GM19467 (cell line): ENCODE measurements at regions not wholly inside any gene's neighbourhood (a gene's known extent, or its start where the extent isn't known, plus 50 kb on each side); places are given as distances from the start of the nearest gene placed in this dataset.

Source experiments
- ATAC-seq: cut with Tn5 transposase; IDR thresholded peaks from one replicate; pipeline ENCODE4 v1.9.1; 2021; ENCODE audit warnings: mild to moderate bottlenecking, moderate library complexity; ENCODE audit not compliant: unreplicated experiment

GRCh38 chr2:23132823-23133595, 252.0 kb upstream of the KLHL29 start:
- ATAC-seq = no peak

- ATAC-seq = no peak
These were observed 250.3 kb upstream of the KLHL29 start for GRCh38 chr2:23134726-23135125.

DNA sequence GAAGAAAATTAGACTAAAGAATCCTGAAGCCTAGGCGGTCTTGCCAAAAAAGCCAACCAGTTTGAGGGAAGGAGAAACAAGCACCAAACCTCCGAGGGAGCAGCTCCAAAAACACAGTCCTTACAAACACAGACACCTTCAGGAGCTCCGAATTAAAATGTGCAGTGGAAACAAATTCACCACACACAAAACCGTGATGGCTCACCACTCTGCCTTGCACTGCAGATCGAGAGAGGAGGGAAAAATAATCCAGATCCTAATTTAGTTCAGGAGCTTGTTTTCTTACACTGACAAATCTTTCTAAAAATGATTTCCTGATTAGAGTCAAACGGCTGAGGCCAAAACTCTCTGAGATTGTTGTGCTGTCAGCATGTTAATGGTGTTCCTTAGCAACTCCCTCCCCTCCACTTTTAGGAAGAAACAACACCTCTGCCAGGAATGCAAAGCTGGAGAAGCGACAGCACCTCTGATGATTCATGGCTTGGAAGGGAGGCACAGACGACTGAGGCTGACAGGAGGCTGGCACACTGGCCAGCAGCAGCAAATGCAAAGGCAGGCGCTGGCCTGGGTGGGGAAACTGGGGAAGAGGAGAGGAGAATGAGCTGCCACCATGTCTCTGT, 249.4 kb upstream of the KLHL29 start:
- ATAC-seq = no peak

DNA sequence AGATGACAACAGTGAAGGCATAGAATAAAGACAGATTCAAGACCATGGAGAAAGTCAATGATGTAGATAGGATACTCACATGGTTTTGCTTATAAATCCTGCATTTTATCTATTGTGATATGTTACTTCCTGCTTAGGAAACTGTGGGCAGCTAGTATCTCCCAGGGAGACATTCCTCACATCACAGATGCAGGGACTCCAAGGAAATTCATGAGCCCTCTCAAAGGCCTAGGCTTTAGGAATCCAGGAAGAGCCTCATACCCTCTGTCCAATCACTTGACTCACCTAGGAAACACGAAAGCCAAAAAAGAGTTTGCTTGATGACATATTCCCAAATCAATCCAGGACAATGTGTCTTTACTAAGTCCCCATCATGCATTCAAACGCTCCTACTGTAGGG, 247.8 kb upstream of the KLHL29 start:
- no peak for ATAC-seq

DNA sequence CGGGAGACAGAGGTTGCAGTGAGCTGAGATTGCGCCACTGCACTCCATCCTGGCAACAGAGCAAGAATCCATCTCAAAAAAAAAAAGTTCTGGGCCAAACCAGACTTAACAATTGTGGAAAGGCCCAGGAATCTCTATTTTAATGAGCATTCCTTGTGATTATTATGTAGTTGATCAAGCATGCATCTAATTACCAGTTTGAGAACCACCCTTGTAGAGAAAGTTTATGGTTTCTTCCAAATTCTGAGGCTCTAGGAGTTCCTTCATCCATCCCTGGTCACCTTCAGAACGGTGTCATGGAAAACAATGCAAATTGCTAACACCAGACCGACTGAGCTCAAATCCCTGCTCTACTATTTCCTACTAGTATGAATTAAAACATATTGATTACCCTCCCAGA, 246.3 kb upstream of the KLHL29 start:
- ATAC-seq = no peak

DNA sequence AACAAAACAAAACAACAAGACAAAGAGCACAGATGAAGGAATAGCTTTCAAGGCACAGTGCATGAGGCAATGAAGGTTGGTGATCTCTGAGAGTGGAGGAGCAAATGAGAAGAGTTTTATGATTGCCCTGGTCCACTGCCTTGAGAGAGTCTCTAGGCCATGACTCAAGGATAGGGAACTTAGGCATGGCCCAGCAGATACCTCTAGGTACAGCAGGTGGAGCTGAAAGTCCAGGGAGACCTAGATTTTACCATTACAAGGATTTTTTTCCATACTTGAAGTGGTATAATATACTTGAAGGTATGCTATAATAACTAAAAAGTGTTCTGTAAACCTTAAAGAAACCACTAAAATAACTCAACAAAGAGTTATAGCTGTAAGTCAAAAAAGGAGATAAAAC, 239.5 kb upstream of the KLHL29 start:
- ATAC-seq = no peak

- ATAC-seq = no peak
These were observed 239.0 kb upstream of the KLHL29 start for GRCh38 chr2:23146011-23146410.

- ATAC-seq = no peak
These were observed 236.6 kb upstream of the KLHL29 start for GRCh38 chr2:23148342-23148741.

DNA sequence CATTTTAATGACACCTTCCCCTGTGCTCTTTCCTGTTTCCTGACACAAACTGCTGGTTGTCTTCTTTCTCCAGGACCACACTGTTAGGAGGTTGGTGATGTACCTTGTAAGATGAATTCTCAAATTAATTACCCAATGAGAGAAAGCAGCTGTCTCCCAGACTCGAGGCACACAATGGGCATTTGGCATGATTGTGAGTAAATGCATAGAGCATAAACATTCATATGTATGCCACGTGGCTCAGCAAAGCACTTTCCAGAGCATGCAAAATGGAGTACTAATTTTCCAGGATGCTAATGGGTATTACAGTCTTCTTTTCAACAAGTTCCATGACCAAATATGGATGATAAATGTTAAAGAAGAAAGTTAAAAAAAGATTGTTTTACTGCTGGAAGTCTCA, 235.2 kb upstream of the KLHL29 start:
- ATAC-seq = no peak

DNA sequence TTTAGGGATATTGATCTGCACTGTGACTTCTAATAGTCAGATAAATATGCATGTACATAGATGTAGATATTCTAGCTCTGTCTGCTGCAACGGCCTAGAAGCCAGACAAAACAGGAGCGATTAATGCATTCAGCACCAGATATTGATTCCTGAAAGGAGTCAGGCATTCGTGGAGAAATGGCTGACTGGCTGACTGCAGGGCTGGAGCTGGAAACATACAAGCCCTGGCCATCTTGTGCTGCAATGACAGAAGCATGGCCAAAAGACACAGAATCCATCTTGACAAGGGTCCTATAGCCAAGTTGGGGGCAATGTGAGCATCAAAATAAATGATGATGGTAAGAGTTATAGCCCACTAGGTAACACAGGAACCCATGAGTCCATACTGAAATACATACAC, 231.5 kb upstream of the KLHL29 start:
- ATAC-seq = no peak

DNA sequence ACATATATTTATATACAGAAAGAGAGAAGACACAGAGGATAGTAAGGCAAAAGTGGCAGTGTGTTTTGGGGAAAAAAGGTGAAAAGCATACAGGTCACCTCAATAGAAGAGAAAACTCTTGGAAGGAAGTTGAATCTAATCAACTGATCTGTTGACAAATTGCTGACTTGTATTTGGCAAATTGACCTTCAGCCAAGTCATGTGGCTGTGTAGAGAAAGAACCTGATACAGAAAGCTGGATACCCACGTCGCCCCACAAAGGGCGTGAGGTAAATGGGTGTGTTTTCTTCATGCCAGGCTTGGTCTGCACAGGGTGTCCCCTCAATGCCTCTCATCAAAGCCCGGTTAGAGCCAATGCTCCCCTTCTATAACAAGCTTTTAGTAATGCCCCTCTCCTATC, 230.0 kb upstream of the KLHL29 start:
- ATAC-seq = no peak

DNA sequence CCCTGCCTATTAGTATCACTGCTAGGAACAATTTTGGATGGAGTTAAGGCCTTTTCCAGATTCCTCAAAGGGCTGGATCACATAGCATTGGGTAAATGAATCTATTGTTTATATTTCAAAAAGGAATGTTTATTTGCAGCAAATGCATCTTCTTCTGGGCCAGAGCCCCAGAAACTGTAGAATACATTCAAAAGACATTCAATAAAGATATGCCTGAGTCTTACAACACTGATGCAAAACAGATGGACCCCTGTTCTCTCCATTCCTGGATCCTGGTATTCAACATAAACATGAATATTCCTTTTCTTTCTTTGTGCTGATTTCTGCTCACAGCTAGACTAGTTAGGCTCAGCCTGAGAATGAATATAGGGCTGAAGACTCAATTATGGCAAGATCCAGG, 227.2 kb upstream of the KLHL29 start:
- no peak for ATAC-seq

DNA sequence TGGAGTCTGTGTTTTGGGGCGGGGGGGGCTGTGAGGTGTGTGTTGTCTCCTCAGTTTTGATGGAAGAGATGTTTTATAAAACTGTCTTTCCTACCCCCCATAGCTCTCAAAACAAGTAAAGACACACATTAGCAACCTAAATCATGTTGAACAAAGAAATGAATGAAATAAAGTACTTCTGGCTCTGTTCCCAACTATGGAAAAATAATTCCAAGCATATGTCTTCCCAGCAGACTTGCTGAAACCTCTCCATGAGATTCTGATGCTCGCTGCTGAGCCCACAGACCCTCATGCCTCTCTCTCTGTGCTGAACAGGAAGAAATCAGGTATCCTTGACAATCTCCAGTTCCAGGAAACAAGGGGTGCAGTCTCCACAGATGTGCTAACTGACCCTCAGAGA, 226.7 kb upstream of the KLHL29 start:
- no peak for ATAC-seq

DNA sequence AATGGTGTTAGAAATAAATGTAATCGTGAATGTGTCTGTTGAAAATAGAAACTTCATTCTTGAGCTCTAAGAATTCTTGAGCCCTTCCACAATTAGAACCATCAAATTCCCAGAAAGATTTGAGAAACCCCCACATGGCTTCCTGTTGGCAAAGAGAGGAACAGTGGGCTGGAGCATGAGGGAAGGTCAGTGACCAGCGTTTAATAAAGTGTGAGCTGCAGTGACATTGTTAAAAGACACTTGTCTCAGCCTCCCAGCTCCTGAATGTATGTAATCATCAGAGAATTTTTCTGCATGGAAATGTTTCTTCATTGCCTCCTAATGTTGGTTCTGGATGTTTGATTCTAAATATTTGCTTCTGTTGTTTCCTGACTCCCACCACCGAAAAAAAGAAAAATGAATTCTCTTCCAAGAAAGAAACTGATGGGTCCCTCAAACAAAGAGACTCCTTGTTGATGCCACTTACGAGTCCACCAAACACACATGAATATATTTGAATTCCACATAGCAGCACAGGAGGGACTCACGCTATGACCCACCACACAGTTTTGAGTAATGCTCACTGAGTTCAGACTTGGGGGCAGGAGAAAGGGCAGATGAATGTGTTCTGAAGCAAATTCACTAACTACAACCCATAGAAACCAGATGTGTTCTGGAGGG, 225.1 kb upstream of the KLHL29 start:
- ATAC-seq = no peak

GRCh38 chr2:23164173-23164572, 220.8 kb upstream of the KLHL29 start:
- ATAC-seq = no peak

DNA sequence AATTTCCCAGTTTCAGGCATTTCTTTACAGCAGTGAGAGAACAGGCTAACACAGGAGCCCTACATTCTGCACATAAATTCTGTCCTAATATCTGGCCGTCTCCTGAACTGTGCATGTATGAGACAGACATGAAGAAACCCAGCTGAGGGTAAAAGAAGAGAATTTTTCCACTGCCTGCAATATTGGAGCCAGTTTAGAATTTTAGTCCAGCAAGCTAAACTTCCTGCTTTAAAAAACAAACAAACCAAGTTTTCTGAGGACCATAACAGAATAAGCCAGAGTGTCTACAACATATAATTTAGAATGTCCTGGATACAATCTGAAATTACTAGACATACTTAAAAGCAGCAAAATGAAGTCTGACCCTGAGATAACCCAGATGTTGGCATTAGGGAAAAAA, 215.1 kb upstream of the KLHL29 start:
- no peak for ATAC-seq

GRCh38 chr2:23171108-23171507, 213.9 kb upstream of the KLHL29 start:
- no peak for ATAC-seq

GRCh38 chr2:23178396-23178795, 206.6 kb upstream of the KLHL29 start:
- no peak for ATAC-seq

DNA sequence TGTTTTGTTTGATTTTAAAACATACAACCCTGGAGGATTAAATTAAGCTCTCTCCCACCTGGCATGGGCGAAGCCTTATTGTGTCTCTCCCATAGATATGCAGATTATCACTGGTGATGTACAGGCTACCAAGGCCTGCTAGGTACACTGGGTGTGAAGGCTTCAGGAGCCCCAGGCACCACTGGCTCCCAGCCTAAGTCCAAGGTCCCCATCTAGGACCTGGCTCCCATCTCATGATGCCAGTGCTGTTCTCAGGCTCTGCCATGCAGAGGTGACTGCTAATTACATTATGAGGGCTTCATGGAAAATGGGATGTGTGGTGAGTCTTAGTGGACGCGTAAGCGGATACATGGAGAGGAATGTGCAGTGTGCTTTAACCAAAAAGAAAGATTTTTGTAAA, 201.2 kb upstream of the KLHL29 start:
- ATAC-seq = no peak

DNA sequence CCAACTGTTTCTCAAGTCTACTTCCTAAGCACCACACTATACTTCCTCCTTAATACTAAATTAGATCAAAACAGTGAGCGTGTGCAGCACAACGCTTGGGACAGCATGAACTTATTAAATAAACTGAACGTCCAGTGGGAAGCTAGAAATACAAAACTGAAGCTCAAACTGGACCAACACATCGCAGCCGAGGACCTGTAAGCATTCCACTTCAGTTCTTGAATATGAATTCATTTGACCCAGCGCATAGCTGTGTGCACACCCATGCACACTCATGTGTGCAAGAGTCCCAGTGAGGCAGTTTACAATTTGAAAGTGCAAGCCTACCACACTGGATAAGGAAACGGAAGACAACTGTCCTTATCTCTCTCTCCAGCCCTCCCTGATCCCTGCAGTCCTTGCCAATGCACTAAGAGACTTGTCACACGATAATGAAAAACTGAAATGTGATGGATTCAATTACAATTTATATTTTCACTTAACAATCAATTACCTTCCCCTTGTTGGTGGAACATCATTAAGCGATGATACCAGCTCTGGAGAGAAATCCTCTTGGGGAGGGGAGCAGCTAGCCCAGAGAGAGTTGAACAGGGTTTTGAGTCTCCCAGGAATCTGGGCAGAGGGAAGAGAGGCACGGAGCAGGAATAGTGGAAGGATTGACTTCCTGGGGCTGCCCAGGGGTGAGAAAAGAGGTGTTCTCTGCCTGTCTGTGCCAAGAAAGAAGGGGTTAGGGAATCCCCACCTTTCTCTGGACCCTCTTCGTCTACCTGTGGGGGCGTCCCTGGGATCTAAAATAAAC, 186.5 kb upstream of the KLHL29 start:
- no peak for ATAC-seq

DNA sequence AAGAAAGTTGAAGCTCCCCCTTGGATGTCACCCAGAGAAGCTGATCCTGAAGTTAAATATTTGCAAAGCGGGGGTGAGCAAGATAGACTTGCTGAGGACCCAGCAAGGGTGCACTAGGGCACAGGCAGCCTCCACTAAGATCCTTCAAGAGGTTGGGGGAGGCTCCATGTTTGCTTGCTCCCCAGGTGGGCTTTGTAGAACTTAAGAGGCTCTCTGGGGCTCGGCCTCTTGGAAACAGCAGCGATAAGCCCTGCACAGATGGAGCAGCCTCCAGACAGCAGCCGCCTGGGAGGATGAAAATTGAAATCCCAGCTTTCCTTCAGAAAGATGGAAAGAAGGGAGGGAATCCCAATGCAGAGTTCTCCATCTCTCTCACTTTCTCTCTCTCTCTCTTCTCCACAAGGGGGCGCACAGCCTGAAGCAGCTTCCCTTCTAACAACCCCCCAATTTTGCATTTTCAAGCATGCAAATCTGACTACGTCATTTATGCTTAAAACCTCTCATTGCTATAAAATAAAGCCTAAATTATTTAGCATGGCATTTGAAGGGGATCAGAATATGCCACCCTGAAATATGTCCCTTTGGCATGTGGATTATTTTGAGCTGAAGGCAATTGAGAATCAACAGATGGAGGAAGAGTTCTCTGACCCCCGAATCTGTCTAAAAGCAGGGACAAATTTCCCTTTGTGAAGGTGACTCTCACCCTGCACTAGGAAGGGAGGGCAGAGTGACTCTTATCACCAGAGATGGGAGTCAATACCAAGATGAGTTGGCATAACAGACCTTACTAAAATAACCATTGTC, 185.7 kb upstream of the KLHL29 start:
- no peak for ATAC-seq
